Epidermal melanocyte (primary cell): ENCODE measurements at regions not wholly inside any gene's neighbourhood (a gene's known extent, or its start where the extent isn't known, plus 50 kb on each side); places are given as distances from the start of the nearest gene placed in this dataset.
A peak's percentile ranks its signal among the peaks of the same experiment; 100 is the strongest.

Source experiments
- DNase-seq: peaks from one replicate; pipeline ENCODE4 v3.0.0; 2011; ENCODE audit warnings: low spot score; ENCODE audit not compliant: insufficient read length

- DNase-seq: no peak
Measured at GRCh38 chr19:31095100-31095804, 254.0 kb downstream of the TSHZ3 start.

- DNase-seq: no peak
Measured at GRCh38 chr19:31092274-31092673, 257.0 kb downstream of the TSHZ3 start.

- DNase-seq: no peak
Measured at GRCh38 chr19:31089681-31090080, 259.6 kb downstream of the TSHZ3 start.

GRCh38 chr19:31085125-31085524, 264.1 kb downstream of the TSHZ3 start:
- DNase-seq: no peak

- DNase-seq: no peak
Measured at GRCh38 chr19:31083105-31083504, 266.1 kb downstream of the TSHZ3 start.

- DNase-seq: no peak
Measured at GRCh38 chr19:31075146-31075655, 274.0 kb downstream of the TSHZ3 start.

- no peak for DNase-seq
Measured at GRCh38 chr19:31074199-31075125, 274.8 kb downstream of the TSHZ3 start.

GRCh38 chr19:31073485-31074198, 275.6 kb downstream of the TSHZ3 start:
- no peak for DNase-seq

- no peak for DNase-seq
Measured at GRCh38 chr19:31072451-31072850, 276.8 kb downstream of the TSHZ3 start.

GRCh38 chr19:31071136-31071855, 277.9 kb downstream of the TSHZ3 start:
- no peak for DNase-seq

- no peak for DNase-seq
Measured at GRCh38 chr19:31070146-31071065, 278.8 kb downstream of the TSHZ3 start.

GRCh38 chr19:31068268-31068667, 281.0 kb downstream of the TSHZ3 start:
- no peak for DNase-seq

GRCh38 chr19:31066385-31066784, 282.9 kb downstream of the TSHZ3 start:
- peak; percentile 76 for DNase-seq

- no peak for DNase-seq
Measured at GRCh38 chr19:31064491-31064890, 284.7 kb downstream of the TSHZ3 start.

- no peak for DNase-seq
Measured at GRCh38 chr19:31058676-31059340, 290.4 kb downstream of the TSHZ3 start.

GRCh38 chr19:31057476-31057875, 291.8 kb downstream of the TSHZ3 start:
- DNase-seq: no peak

GRCh38 chr19:31055454-31055853, 293.8 kb downstream of the TSHZ3 start:
- no peak for DNase-seq

- DNase-seq: peak; percentile 40
Measured at GRCh38 chr19:31054430-31054829, 294.8 kb downstream of the TSHZ3 start.

GRCh38 chr19:31049431-31049830, 299.8 kb downstream of the TSHZ3 start:
- no peak for DNase-seq
